B cell (primary cell): ENCODE measurements at regions not wholly inside any gene's neighbourhood (a gene's known extent, or its start where the extent isn't known, plus 50 kb on each side); places are given as distances from the start of the nearest gene placed in this dataset.

Experiments used
- EZH2 ChIP-seq: IDR thresholded peaks from 2 replicates; pipeline ENCODE4 v1.6.1; 2012; ENCODE audit warnings: borderline replicate concordance, low read depth, mild to moderate bottlenecking, moderate library complexity, low read length; ENCODE audit not compliant: insufficient read depth, poor library complexity, severe bottlenecking
- TF ChIP-seq, protein P1 (sequence below): fragments of 200-600 bp; IDR thresholded peaks from one replicate; pipeline ENCODE4 v1.8.0; 2022; ENCODE audit warnings: antibody characterized with exemption, mild to moderate bottlenecking

DNA sequence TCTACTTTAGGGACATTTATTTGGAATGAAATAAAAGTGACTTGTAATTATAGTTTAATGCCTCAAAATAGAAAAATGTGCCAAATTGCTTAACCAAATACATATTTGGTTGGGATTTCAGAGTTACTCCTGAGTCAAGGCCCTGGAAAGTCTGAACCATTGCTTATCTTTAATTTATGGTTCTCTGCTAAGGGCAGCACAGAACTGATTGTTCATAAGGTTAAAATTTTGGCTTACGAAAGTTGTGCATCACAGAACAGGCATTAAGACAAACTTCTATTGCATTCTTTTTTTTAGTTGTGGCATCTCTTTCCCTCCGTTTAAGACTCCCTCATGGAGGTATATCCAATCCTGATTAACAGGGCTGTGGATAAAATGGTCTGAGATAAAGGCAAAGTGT, 92.2 kb upstream of the TENT5A start:
- TF ChIP-seq, protein P1, sequence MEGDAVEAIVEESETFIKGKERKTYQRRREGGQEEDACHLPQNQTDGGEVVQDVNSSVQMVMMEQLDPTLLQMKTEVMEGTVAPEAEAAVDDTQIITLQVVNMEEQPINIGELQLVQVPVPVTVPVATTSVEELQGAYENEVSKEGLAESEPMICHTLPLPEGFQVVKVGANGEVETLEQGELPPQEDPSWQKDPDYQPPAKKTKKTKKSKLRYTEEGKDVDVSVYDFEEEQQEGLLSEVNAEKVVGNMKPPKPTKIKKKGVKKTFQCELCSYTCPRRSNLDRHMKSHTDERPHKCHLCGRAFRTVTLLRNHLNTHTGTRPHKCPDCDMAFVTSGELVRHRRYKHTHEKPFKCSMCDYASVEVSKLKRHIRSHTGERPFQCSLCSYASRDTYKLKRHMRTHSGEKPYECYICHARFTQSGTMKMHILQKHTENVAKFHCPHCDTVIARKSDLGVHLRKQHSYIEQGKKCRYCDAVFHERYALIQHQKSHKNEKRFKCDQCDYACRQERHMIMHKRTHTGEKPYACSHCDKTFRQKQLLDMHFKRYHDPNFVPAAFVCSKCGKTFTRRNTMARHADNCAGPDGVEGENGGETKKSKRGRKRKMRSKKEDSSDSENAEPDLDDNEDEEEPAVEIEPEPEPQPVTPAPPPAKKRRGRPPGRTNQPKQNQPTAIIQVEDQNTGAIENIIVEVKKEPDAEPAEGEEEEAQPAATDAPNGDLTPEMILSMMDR: no peak
- no peak for TF ChIP-seq EZH2
